Activated CD4-positive, alpha-beta T cell treated with anti-CD3 and anti-CD28 coated beads for 4 hours (primary cell): ENCODE measurements at regions not wholly inside any gene's neighbourhood (a gene's known extent, or its start where the extent isn't known, plus 50 kb on each side); places are given as distances from the start of the nearest gene placed in this dataset.

Source experiments
- DNase-seq, 2 donors: peaks; one replicate each; pipeline ENCODE4 v3.0.0-alpha.2; 2020

DNA sequence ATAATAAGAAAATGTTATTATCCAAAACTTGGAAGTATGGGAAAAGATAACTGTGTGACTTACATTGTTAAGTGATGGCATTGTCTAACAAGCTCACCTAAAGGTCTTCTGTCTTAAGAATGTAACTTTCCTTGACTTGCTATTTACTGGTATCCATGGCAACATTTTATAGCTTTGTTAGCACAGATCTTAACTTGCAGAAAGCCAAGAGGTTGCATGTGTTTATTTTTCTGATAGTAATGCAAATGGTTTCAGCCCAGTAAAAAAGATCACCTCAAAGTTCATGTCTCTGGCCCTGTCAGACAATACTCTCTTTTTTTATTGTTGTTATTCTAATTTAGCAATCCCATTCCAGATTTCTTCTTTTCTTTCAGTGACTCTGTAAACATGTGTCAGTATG is 425.3 kb downstream of the SPRY1 start:
- DNase-seq, result no peak

DNA sequence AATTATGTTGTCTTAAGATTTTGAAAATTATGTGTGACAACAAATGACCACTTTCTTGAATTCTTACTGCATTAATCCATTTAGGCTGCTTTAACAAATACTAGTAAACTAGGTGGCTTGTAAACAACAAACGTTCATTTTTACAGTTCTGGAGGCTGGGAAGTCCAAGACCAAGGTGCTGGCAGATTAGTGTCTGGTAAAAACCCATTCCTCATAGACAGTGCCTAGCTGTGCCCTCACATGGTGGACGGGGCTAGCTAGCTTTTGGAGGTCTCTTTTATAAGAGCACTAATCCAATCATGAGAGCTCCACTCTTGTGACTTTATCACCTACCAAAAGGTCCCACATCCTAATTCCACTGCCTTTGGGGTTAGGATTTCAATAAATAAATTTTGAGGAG is 425.8 kb downstream of the SPRY1 start:
- no peak for DNase-seq

GRCh38 chr4:123823244-123823643 is 426.6 kb downstream of the SPRY1 start:
- DNase-seq, result no peak

DNA sequence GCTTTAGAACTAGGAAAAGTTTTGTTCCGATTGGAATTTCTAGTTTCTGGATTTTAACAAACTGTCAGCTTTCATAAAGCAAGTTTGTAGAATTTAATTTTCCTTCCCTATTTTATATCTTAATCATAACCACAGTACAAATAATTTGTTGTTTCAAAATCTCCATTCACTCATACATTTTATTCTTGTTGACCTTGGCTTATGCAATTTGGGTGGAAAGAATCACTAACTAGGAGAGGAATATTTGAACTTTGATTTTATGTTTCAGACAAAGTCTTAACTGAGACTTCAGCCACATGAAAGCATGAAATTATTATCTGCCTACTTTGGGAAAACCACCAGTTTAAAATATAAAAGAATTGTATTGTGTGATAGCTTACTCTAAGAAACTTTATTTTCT is 427.9 kb downstream of the SPRY1 start:
- no peak for DNase-seq

DNA sequence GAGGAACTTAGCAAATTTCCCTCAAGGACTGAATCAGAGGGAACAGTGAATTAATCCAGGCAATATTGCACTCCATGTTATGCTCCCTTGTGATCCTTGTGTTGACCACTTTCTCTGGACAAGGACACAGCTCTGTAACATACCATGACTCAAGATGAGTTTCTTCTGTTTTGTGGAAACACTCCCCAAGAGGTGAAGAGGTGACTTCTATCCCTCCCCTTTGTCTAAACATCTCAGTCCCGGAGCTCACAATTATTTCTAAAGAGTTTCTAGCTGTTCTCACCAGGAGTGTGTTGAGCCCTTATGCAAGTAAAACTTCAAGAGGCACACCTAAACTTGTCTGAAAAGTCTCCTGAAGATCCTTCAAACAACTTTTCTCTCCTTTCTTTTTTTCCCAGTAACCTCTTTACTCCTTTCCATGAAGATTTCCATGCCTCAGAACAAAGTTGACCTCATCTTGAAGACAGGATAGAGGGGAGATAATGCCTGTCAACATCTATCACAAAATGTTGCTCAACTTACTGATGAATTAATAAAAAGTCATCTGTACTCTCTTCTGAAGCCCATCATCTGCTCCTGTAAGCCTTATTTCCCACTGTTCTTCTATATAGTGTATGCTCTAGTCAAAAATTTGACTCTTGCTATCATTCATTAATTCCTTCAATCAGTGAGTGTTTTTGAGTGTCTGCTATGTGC is 429.1 kb downstream of the SPRY1 start:
- no peak for DNase-seq

GRCh38 chr4:123826896-123827295 is 430.3 kb downstream of the SPRY1 start:
- no peak for DNase-seq

- no peak for DNase-seq
Observed at GRCh38 chr4:123827511-123827910, 430.9 kb downstream of the SPRY1 start.

DNA sequence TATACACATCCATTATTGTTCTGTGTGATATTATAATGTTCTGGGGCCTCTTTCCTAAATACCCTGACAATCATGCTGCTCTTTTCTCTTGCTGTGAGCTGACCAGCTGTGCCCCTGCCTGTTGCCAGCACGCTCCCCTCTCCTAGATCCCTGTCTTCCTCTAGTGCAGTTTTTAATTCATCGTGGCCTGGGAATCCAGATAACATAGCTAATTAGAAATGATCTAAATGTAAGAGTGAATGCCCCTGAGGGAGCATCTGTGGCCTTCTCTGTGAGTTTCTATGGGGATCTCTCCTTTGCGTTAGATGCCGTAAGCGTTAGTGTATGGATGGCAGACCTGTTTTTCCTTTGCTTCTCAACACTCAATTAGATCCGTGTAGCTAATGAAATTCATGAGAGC is 434.3 kb downstream of the SPRY1 start:
- DNase-seq, result no peak

GRCh38 chr4:123832173-123833026 is 435.8 kb downstream of the SPRY1 start:
- no peak for DNase-seq

DNA sequence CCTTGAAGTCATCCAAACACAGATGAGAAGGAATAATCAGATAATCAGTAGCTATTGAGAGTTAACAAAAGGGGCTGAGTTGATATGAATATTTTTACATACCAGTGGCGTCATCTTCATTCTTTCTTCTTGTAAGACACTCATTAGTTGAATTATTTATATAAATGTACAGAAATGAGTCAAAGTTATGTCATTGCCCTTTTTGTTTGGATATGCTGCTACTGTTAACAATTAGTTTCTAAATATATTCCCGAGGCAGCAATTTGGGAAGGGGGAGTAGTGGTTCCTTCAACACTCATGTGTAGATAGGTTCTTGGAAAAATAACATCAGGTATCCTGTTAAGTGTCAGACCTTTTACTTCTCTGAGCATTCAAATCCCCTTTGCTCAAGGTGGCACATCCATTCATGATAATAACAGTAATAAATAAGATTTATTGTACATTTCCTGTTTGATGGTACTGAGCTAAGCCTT is 436.6 kb downstream of the SPRY1 start:
- no peak for DNase-seq

DNA sequence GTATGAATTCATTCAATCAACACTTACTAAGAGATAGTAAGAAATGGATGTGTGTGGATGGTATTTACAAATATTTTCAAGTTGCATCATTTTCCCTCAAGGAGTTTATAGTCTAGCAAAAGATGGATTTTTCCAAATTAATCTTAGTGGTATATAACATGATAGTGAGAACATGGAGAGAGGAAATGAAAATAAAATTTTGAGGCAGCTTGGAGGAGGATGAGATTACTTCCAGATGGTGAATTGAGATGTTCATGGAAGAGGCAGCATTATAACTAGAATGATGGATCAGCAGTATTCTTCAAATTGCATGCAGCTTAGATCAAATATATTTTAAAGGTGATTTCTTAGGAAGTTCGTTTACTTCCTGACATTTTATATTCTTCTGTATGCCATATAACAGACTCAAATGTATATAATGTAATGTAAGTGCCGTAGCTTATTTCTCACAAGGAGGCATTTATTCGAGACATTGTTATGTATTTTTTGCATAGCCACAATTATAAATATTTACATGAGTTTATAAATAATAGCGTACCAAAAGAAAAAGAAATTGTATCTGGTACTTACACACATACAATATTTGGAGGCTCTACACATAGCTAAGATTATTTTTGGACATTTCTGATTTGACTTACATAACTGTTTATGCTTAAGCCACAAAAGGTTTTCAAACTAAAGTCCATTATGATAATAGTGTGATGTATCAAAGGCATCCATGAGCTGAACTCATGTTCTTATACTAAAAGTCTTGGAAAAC is 439.4 kb downstream of the SPRY1 start:
- no peak for DNase-seq

GRCh38 chr4:123836851-123837595 is 440.4 kb downstream of the SPRY1 start:
- DNase-seq, result no peak

- DNase-seq, result no peak
Observed at GRCh38 chr4:123838474-123838873, 441.9 kb downstream of the SPRY1 start.

GRCh38 chr4:123840197-123840596 is 443.6 kb downstream of the SPRY1 start:
- DNase-seq, result no peak

DNA sequence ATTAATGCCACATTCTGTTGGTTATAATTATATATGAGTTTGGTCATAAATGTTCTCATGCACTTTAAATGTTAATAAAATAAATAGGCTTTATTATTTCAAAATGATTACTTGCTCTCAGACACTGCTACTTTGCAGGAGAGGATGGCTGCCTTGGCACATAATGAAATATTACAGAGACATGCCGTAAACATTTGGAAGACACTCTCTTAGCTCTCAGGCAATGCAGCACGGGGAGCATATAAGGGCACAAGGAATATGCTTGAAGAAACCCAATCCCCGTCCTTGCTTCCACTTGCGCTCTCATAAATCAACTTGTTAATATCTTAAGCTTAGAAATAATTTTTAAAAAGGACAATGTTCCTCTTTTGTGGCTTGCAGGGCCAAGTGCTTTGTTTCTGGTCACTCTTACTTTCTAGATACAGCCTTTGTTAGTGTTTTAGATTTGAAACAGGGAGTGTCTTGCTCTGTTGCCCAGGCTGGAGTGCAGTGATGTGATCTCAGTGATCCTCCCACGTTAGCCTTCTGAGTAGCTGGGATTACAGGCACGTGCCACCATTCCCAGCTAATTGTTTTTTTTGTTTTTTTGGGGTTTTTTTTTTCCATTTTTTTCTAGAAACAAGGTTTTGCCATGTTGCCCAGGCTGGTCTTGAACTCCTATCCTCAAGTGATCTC is 445.0 kb downstream of the SPRY1 start:
- DNase-seq, result no peak

DNA sequence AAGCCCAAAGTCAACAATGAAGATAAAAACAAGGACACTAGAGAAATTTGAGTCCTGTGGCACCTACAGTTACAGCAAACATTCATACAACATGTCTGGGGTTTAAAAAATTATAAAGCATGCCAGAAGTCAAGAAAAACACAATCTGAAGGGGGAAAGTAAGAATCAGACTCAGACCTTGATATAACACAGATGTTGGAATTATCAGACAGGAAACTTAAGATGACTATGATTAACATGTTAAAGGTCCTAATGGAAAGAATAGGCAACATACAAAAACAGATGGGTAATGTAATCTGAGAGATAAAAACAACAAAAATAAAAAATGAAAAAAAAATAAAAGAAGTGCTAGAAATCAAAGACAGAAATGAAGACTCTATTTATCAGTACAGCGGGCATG is 446.5 kb downstream of the SPRY1 start:
- DNase-seq, result no peak

- no peak for DNase-seq
Observed at GRCh38 chr4:123844374-123844773, 447.8 kb downstream of the SPRY1 start.

DNA sequence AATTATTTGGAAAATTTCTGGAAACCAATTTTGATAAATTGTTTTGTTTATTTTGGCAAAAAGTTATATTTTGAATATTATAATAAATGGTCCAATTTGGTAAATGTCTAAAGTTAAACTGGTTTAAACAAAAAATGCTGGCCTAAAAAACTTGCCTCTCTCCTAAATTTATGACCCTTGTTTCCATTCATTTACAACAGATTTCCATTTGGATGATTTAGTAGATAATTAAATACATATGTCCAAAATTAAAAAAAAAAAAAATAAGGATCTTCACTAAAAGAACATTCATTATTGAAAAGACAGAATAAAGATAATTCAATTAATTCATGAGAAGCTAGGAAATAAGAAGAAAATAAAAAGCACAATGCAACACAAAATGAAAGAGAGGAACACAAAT is 449.5 kb downstream of the SPRY1 start:
- DNase-seq, result no peak

DNA sequence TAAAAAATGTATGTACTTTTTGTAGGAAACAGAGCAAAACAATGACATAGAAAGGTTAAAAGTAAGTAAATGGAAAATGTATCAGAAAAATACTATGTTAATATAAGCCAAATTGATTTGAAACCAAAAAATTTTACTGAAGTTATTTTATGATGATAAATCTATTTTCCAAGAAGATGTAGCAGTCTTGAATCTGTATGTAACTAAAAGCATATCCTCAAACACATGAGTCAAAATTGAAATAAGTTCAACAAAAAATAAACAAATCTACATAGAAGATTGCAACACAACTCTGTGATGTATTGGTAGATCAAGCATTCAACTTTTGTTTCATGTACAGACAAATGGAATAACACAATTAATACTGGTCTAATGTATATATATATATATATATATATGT is 450.0 kb downstream of the SPRY1 start:
- DNase-seq, result no peak

DNA sequence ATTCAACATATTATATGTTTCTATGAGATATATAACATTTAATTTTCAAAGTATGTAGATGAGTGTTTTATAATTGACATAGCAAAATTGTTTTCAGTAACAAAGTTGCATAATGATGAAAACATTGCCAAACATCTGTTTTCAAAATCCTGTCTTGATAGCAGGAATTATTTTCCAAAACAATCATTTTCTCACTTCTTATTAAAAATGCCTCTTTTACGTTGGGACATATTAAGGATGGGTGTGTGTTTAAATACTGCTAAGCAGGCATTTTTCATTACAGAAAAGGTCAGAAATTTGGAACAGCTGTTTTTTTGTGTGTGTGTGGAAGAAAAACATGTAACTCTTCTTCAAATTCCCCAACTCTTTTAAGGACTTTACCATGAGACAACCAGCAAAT is 452.0 kb downstream of the SPRY1 start:
- no peak for DNase-seq

DNA sequence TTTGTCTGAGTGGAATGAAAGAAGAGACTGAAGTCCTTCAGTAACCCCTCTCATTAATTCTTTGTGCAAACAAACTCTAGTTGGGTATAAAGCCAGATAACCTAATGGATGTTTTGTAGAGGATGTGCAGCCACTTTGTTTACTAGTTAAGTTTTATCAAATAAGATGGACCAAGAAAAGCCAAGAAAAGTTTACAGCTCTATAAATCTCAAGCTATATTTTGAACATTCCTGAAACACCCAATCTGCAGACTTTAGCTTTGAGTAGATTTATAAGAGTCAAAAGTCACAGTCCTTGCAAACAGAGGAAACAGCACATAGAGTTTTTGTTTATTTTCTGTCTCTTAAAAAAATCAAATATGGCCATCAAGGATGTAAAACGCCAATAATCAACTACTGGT is 452.9 kb downstream of the SPRY1 start:
- no peak for DNase-seq

DNA sequence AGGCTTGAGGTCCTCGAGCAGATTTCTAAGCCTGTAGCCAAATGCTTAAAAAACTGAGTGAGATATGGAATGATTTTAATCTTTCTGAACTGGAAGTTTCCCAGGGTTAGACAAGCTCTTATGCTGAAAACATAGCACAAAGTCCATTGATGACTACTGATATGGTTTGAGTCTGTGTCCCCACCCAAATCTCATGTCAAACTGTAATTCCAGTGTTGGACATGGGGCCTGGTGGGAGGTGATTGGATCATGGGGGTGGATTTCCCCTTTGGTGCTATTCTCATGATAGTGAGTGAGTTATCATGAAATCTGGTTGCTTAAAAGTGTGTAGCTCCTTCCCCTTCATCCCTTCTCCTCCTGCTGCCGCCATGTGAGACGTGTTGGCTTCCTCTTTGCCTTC is 454.9 kb downstream of the SPRY1 start:
- no peak for DNase-seq
